Suprapubic skin (tissue), 4 donors: ENCODE measurements at regions not wholly inside any gene's neighbourhood (a gene's known extent, or its start where the extent isn't known, plus 50 kb on each side); places are given as distances from the start of the nearest gene placed in this dataset.

Experiments used
- DNase-seq, 2 donors: peaks; one replicate each; pipeline ENCODE4 v3.0.0-alpha.2; 2019; ENCODE audit warnings: low spot score in 2 of 2
- H3K27ac ChIP-seq: fragments of 200-600 bp; sonication (generic); one replicate; pipeline ENCODE4 v1.5.1; 2019
- H3K27me3 ChIP-seq: fragments of 200-600 bp; sonication (generic); one replicate; pipeline ENCODE4 v1.5.1; 2019
- H3K36me3 ChIP-seq: fragments of 200-600 bp; sonication (generic); one replicate; pipeline ENCODE4 v1.5.1; 2019
- H3K4me1 ChIP-seq: fragments of 200-600 bp; sonication (generic); one replicate; pipeline ENCODE4 v1.5.1; 2019
- H3K4me3 ChIP-seq: fragments of 200-600 bp; sonication (generic); one replicate; pipeline ENCODE4 v1.5.1; 2019; ENCODE audit warnings: mild to moderate bottlenecking
- H3K9me3 ChIP-seq: fragments of 200-600 bp; sonication (generic); one replicate; pipeline ENCODE4 v1.5.1; 2019
- EP300 ChIP-seq: sonication (generic); formaldehyde crosslinking; IDR thresholded peaks from one replicate; pipeline ENCODE4 v1.6.1; 2017; ENCODE audit warnings: antibody characterized with exemption
- POLR2A ChIP-seq, 2 donors: fragments of 450-650 bp; IDR thresholded peaks; one replicate each; pipeline ENCODE4 v1.6.1; 2017; ENCODE audit warnings: antibody characterized with exemption in 2 of 2, mild to moderate bottlenecking in 2 of 2, moderate library complexity in 2 of 2
- POLR2AphosphoS5 ChIP-seq, 3 donors: sonication (generic); formaldehyde crosslinking; IDR thresholded peaks; one replicate each; pipeline ENCODE4 v1.6.1; 2017; ENCODE audit warnings: antibody characterized with exemption in 3 of 3
- WGBS: methylation state at CpG from one replicate; pipeline ENCODE4 v1.1.5; 2018; 5-methylcytosine and 5-hydroxymethylcytosine counted together
- TF ChIP-seq, protein P1 (sequence below), 2 donors: fragments of 200-600 bp in 1 of 2; fragments of 450-650 bp in 1 of 2; sonication (generic) in 1 of 2; IDR thresholded peaks; one replicate each; pipeline ENCODE4 v1.5.1; 2016 to 2019; ENCODE audit warnings: antibody characterized with exemption in 2 of 2, mild to moderate bottlenecking in 1 of 2, moderate library complexity in 1 of 2

DNA sequence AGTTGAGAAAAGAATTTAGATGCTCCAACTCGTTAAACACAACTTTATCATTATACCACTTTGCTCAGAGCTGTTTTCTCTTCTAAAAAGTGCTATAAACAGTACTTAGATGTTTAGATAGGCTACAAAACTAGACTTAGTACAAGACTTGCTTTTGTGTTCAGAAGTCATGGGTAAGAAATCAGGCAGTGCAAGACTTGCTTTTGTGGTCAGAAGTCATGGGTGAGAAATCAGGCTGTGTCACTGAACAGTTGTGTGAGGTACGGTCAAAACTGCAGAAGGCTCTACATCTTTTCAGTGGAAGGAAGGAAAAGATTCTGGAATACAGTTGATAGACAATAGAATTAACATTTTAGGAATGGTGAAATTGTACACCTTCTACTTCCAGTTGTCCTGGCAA is 239.7 kb downstream of the DNAJB9 start:
- no peaks in the 10 kb centered on the region for H3K36me3 ChIP-seq
- H3K27me3 ChIP-seq = no peaks in the 10 kb centered on the region
- H3K9me3 ChIP-seq = no peaks in the 10 kb centered on the region
- no peaks in the 10 kb centered on the region for H3K4me1 ChIP-seq
- no peak overlapping the region for H3K4me3 ChIP-seq
- TF ChIP-seq EP300 (no peak), POLR2AphosphoS5 (IDR thresholded peaks at IDR 0.05) (no peak), POLR2A (IDR thresholded peaks at IDR 0.05) (no peak)
- TF ChIP-seq, protein P1, sequence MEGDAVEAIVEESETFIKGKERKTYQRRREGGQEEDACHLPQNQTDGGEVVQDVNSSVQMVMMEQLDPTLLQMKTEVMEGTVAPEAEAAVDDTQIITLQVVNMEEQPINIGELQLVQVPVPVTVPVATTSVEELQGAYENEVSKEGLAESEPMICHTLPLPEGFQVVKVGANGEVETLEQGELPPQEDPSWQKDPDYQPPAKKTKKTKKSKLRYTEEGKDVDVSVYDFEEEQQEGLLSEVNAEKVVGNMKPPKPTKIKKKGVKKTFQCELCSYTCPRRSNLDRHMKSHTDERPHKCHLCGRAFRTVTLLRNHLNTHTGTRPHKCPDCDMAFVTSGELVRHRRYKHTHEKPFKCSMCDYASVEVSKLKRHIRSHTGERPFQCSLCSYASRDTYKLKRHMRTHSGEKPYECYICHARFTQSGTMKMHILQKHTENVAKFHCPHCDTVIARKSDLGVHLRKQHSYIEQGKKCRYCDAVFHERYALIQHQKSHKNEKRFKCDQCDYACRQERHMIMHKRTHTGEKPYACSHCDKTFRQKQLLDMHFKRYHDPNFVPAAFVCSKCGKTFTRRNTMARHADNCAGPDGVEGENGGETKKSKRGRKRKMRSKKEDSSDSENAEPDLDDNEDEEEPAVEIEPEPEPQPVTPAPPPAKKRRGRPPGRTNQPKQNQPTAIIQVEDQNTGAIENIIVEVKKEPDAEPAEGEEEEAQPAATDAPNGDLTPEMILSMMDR (IDR thresholded peaks at IDR 0.05) = no peak
- no peak overlapping the region for H3K27ac ChIP-seq
- DNase-seq = no peak
- 65% methylated on average over 2 of the region's 2 CpGs for WGBS

DNA sequence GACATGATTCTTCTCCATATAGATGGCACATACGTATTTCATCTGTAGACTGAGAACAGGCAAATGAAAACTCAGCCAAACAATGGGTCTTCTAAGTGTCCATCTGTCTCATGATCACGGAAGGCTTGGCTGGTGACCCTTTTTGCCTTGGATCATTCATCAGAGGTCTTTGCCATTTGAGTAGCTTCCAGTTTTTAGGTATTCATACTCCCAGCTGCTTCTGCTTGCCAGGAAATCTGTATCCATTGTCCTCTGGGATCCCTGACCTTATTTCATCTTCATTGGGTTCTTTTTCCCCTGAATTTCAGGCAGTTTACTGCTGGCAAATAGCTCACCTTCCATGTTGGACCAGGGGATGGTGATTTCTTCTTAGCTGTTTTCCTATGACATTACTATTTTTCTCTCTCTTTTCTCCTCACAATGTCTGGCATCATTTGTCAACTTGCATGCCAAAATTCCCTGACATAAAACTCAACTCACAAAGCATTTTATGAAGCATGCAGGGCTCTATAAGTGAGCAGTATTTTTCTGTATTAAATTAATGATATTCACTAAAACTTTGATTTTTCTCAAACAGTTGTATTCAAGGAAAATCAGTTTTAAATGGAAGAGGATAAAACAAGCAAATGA is 241.2 kb downstream of the DNAJB9 start:
- no peak for DNase-seq
- Histone ChIP-seq H3K9me3 (no peaks in the 10 kb centered on the region), H3K4me3 (no peak overlapping the region), H3K27ac (no peak overlapping the region), H3K4me1 (no peaks in the 10 kb centered on the region), H3K36me3 (no peaks in the 10 kb centered on the region), H3K27me3 (no peaks in the 10 kb centered on the region)
- no peak for TF ChIP-seq POLR2A (IDR thresholded peaks at IDR 0.05)
- TF ChIP-seq, protein P1 (IDR thresholded peaks at IDR 0.05) = no peak
- no peak for TF ChIP-seq POLR2AphosphoS5 (IDR thresholded peaks at IDR 0.05)
- TF ChIP-seq EP300 = no peak
- 70% methylated on average over 2 of the region's 2 CpGs for WGBS

DNA sequence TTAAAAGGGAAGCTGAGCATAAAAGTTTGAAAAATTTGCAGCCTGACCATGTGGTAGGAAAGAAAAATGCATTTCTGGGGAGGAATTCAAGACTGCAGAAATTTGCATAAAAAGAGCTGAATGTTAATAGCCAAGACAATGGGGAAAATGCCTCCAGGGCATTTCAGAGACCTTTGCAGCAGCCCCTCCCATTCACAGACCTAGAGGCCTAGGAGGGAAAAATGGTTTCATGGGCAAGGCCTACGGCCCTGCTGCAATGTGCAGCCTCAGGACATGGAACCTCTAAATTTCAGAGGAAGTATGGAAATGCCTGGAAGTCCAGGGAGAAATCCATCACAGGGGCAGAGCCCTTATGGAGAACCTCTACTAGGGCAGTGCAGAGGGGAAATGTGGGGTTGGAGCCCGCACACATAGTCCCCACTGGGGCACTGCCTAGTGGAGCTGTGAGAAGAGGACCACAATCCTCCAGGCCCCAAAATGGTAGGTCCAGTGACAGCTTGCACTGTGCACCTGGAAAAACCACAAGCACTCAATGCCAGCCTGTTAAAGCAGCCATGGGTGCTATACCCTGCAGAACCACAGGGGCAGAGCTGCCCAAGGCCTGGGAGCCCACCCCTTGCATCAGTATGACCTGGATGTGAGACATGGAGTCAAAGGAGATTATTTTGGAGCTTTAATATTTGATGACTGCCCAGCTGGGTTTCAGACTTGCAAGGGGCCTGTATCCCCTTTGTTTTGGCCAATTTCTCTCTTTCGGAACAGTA is 243.8 kb downstream of the DNAJB9 start:
- H3K4me3 ChIP-seq = no peak overlapping the region
- TF ChIP-seq POLR2A (IDR thresholded peaks at IDR 0.05) = no peak
- no peak for TF ChIP-seq POLR2AphosphoS5 (IDR thresholded peaks at IDR 0.05)
- TF ChIP-seq, protein P1 (IDR thresholded peaks at IDR 0.05) = no peak
- no peak for TF ChIP-seq EP300
- H3K4me1 ChIP-seq = no peaks in the 10 kb centered on the region
- 78% methylated on average over 3 of the region's 3 CpGs for WGBS
- DNase-seq = no peak
- H3K27me3 ChIP-seq = no peaks in the 10 kb centered on the region
- H3K9me3 ChIP-seq = no peaks in the 10 kb centered on the region
- no peaks in the 10 kb centered on the region for H3K36me3 ChIP-seq
- H3K27ac ChIP-seq = no peak overlapping the region

DNA sequence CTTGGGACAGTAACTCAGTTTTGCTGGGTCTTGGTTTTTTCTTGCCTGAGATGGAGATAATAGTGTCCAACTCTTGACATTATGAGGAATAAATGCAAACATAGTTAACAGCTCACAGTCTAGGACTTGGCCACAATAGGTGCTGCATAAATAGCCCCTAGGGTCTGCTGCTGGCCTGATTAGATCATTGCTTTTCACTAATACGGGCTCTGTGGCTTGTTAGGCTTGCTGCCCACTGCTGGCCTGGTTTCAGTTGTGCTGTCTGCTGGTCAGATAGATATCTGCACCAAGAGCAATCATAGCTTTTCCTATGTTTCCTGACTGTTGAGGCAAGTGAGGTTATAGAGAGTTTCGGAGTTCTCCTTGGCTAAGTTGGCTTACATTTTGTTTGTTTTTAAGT is 246.1 kb downstream of the DNAJB9 start:
- no peak overlapping the region for H3K4me3 ChIP-seq
- 65% methylated on average over 2 of the region's 2 CpGs for WGBS
- TF ChIP-seq EP300 (no peak), POLR2A (IDR thresholded peaks at IDR 0.05) (no peak), POLR2AphosphoS5 (IDR thresholded peaks at IDR 0.05) (no peak)
- TF ChIP-seq, protein P1 (IDR thresholded peaks at IDR 0.05) = no peak

DNA sequence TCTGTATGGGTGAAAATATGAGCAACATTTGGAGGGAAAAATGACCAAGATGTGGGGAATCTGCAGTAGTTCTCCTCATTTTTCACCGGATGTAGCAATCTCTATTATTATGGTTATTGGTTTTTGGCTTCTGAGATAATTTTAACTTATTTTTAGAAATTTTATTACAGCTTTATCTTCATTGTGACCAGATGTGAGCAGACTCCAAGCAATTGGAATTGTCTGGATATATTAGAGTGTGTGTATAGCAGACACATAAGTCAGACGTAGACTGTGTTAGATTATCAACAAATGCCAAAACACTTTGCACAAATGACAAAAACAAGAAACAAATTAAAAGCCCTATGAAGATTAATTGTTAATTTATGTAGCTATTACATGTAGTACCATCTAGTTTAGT is 249.1 kb downstream of the DNAJB9 start:
- no peaks in the 10 kb centered on the region for H3K36me3 ChIP-seq
- H3K9me3 ChIP-seq = no peaks in the 10 kb centered on the region
- H3K27ac ChIP-seq = no peak overlapping the region
- H3K4me3 ChIP-seq = no peak overlapping the region
- H3K27me3 ChIP-seq = no peaks in the 10 kb centered on the region
- no peak for DNase-seq
- TF ChIP-seq, protein P1 (IDR thresholded peaks at IDR 0.05) = no peak
- TF ChIP-seq POLR2AphosphoS5 (IDR thresholded peaks at IDR 0.05) (no peak), POLR2A (IDR thresholded peaks at IDR 0.05) (no peak), EP300 (no peak)
- H3K4me1 ChIP-seq = no peaks in the 10 kb centered on the region
- 64% methylated on average over 2 of the region's 2 CpGs for WGBS

More for the DNA sequence above, 246.1 kb downstream of the DNAJB9 start:
- H3K27ac ChIP-seq = no peak overlapping the region
- H3K9me3 ChIP-seq = no peaks in the 10 kb centered on the region
- no peaks in the 10 kb centered on the region for H3K27me3 ChIP-seq
- no peaks in the 10 kb centered on the region for H3K4me1 ChIP-seq
- DNase-seq = no peak
- no peaks in the 10 kb centered on the region for H3K36me3 ChIP-seq
